GM23338 (cell line): ENCODE measurements at regions not wholly inside any gene's neighbourhood (a gene's known extent, or its start where the extent isn't known, plus 50 kb on each side); places are given as distances from the start of the nearest gene placed in this dataset.

Source experiments
- ATAC-seq: fragments of 200-7000 bp; cut with Tn5 transposase; 3 replicates; pipeline ENCODE4 v1.9.1; 2020
- DNase-seq: peaks from one replicate; pipeline ENCODE4 v3.0.0-alpha.2; 2015; ENCODE audit warnings: low spot score
- H2AFZ ChIP-seq: fragments of 200-600 bp; sonication (generic); 2 replicates; pipeline ENCODE4 v1.8.0; 2016; ENCODE audit warnings: antibody characterized with exemption, mild to moderate bottlenecking, moderate library complexity
- H3F3A ChIP-seq: fragments of 200-600 bp; sonication (generic); replicated peaks from 2 replicates; pipeline ENCODE4 v1.8.0; 2017; ENCODE audit warnings: antibody characterized with exemption, mixed run types, low read depth
- H3K27ac ChIP-seq: fragments of 200-600 bp; sonication (generic); 2 replicates; pipeline ENCODE4 v1.6.1; 2016; ENCODE audit warnings: low read depth
- H3K27me3 ChIP-seq: fragments of 200-600 bp; sonication (generic); 2 replicates; pipeline ENCODE4 v1.8.0; 2016; ENCODE audit warnings: mild to moderate bottlenecking, mixed run types, moderate library complexity; ENCODE audit not compliant: insufficient read depth
- H3K36me3 ChIP-seq: fragments of 200-600 bp; sonication (generic); 2 replicates; pipeline ENCODE4 v1.8.0; 2016; ENCODE audit warnings: mild to moderate bottlenecking; ENCODE audit not compliant: insufficient read depth
- H3K4me1 ChIP-seq: fragments of 200-600 bp; sonication (generic); 2 replicates; pipeline ENCODE4 v1.8.0; 2016; ENCODE audit warnings: mild to moderate bottlenecking, moderate library complexity; ENCODE audit not compliant: insufficient read depth
- H3K4me2 ChIP-seq: fragments of 200-600 bp; sonication (generic); 2 replicates; pipeline ENCODE4 v1.7.1; 2017; ENCODE audit warnings: mixed run types
- H3K4me3 ChIP-seq: fragments of 200-600 bp; sonication (generic); 2 replicates; pipeline ENCODE4 v1.6.1; 2016; ENCODE audit warnings: mixed run types
- H3K79me2 ChIP-seq: fragments of 200-600 bp; sonication (generic); replicated peaks from 2 replicates; pipeline ENCODE4 v1.8.0; 2017; ENCODE audit warnings: mild to moderate bottlenecking; ENCODE audit not compliant: insufficient read depth
- H3K9me2 ChIP-seq: fragments of 200-600 bp; sonication (generic); 2 replicates; pipeline ENCODE4 v1.8.0; 2017; ENCODE audit not compliant: insufficient read depth
- H4K20me1 ChIP-seq: fragments of 200-600 bp; sonication (generic); replicated peaks from 2 replicates; pipeline ENCODE4 v1.8.0; 2017; ENCODE audit warnings: mild to moderate bottlenecking; ENCODE audit not compliant: insufficient read depth
- H3K27ac Mint-ChIP-seq: 2 replicates; pipeline ENCODE4 v1.8.0; 2020; ENCODE audit warnings: inconsistent platforms, mild to moderate bottlenecking, moderate library complexity, mixed read lengths
- H3K27me3 Mint-ChIP-seq: 3 replicates; pipeline ENCODE4 v1.8.0; 2022; ENCODE audit warnings: low read depth, mild to moderate bottlenecking, moderate library complexity, mixed read lengths, inconsistent platforms; ENCODE audit not compliant: insufficient read depth, poor library complexity
- H3K36me3 Mint-ChIP-seq: 3 replicates; pipeline ENCODE4 v1.8.0; 2021; ENCODE audit warnings: low read depth, mild to moderate bottlenecking, inconsistent platforms, moderate library complexity, mixed read lengths
- H3K4me1 Mint-ChIP-seq: 3 replicates; pipeline ENCODE4 v1.8.0; 2020; ENCODE audit warnings: mild to moderate bottlenecking, inconsistent platforms, mixed read lengths
- H3K4me3 Mint-ChIP-seq: 3 replicates; pipeline ENCODE4 v1.8.0; 2021; ENCODE audit warnings: moderate library complexity, mild to moderate bottlenecking, inconsistent platforms, mixed read lengths
- H3K9me3 Mint-ChIP-seq: 3 replicates; pipeline ENCODE4 v1.8.0; 2020; ENCODE audit warnings: moderate library complexity, mild to moderate bottlenecking, inconsistent platforms, mixed read lengths
- CREB1 ChIP-seq: fragments of 250-450 bp; sonication (Bioruptor Pico); IDR thresholded peaks from 2 replicates; pipeline ENCODE4 v1.5.0; 2020; ENCODE audit warnings: low read depth, mild to moderate bottlenecking, moderate library complexity
- CTCF ChIP-seq, 2 experiments: fragments of 200-600 bp in 1 of 2; sonication (generic) in 1 of 2; conservative IDR thresholded peaks; 2 replicates each; pipeline versions ENCODE4 v1.5.1 to v1.6.1; 2016 to 2017; ENCODE audit warnings: antibody characterized with exemption in 2 of 2, low read depth in 2 of 2, mild to moderate bottlenecking in 2 of 2, moderate library complexity in 1 of 2
- ETS1 ChIP-seq: IDR thresholded peaks from 2 replicates; pipeline ENCODE4 v1.6.1; 2016; ENCODE audit warnings: antibody characterized with exemption
- EZH2 ChIP-seq: fragments of 200-600 bp; sonication (generic); IDR thresholded peaks from one replicate; pipeline ENCODE4 v1.8.0; 2017; ENCODE audit warnings: antibody characterized with exemption, mild to moderate bottlenecking, low read depth; ENCODE audit not compliant: unreplicated experiment
- EZH2phosphoT487 ChIP-seq: fragments of 200-600 bp; sonication (generic); IDR thresholded peaks from one replicate; pipeline ENCODE4 v1.8.1; 2018; ENCODE audit warnings: antibody characterized with exemption; ENCODE audit not compliant: unreplicated experiment
- JUNB ChIP-seq: IDR thresholded peaks from one replicate; pipeline ENCODE4 v1.6.1; 2016; ENCODE audit warnings: antibody characterized with exemption; ENCODE audit not compliant: unreplicated experiment
- NANOG ChIP-seq: IDR thresholded peaks from 2 replicates; pipeline ENCODE4 v1.6.1; 2016; ENCODE audit warnings: antibody characterized with exemption, borderline replicate concordance
- POLR2AphosphoS5 ChIP-seq: IDR thresholded peaks from 2 replicates; pipeline ENCODE4 v1.6.1; 2016; ENCODE audit warnings: antibody characterized with exemption, low read depth
- REST ChIP-seq: IDR thresholded peaks from one replicate; pipeline ENCODE4 v1.6.1; 2018; ENCODE audit warnings: antibody characterized with exemption; ENCODE audit not compliant: unreplicated experiment
- STAT1 ChIP-seq: IDR thresholded peaks from one replicate; pipeline ENCODE4 v1.6.1; 2016; ENCODE audit warnings: antibody characterized with exemption; ENCODE audit not compliant: unreplicated experiment
- ZNF114 ChIP-seq: fragments of 250-450 bp; sonication (Bioruptor Pico); IDR thresholded peaks from 2 replicates; pipeline ENCODE4 v1.5.0; 2020; ENCODE audit warnings: mild to moderate bottlenecking, moderate library complexity
- ZNF331 ChIP-seq: fragments of 250-450 bp; sonication (Bioruptor Pico); IDR thresholded peaks from 2 replicates; pipeline ENCODE4 v1.5.0; 2020; ENCODE audit warnings: low read depth, mild to moderate bottlenecking, moderate library complexity
- TF ChIP-seq, protein P1 (sequence below): fragments of 250-450 bp; sonication (Bioruptor Pico); IDR thresholded peaks from 2 replicates; pipeline ENCODE4 v1.5.0; 2020; ENCODE audit warnings: mild to moderate bottlenecking, moderate library complexity

- Mint-ChIP-seq H3K4me1 (no peaks in the 10 kb centered on the region; the same call in 2 of the 3 replicates), H3K4me3 (no peak overlapping the region)
- no peaks in the 10 kb centered on the region for H3K4me1 ChIP-seq
Measured at GRCh38 chr15:97071668-97072067, 741.2 kb downstream of the NR2F2 start.

More at GRCh38 chr15:97071668-97072067, 741.2 kb downstream of the NR2F2 start:
- Histone ChIP-seq H3F3A (no peaks in the 10 kb centered on the region), H3K4me2 (no peak overlapping the region), H3K36me3 (no peaks in the 10 kb centered on the region), H3K4me3 (no peak overlapping the region), H3K27me3 (no peaks in the 10 kb centered on the region), H2AFZ (no peak overlapping the region), H3K27ac (no peak overlapping the region), H4K20me1 (no peaks in the 10 kb centered on the region), H3K79me2 (no peaks in the 10 kb centered on the region), H3K9me2 (0 out of 2 replicates have a peak, but pooled peaks cover 3% of the 10 kb centered on the region)
- TF ChIP-seq STAT1 = no peak
- TF ChIP-seq ETS1 = no peak
- no peak for TF ChIP-seq NANOG
- TF ChIP-seq, protein P1, sequence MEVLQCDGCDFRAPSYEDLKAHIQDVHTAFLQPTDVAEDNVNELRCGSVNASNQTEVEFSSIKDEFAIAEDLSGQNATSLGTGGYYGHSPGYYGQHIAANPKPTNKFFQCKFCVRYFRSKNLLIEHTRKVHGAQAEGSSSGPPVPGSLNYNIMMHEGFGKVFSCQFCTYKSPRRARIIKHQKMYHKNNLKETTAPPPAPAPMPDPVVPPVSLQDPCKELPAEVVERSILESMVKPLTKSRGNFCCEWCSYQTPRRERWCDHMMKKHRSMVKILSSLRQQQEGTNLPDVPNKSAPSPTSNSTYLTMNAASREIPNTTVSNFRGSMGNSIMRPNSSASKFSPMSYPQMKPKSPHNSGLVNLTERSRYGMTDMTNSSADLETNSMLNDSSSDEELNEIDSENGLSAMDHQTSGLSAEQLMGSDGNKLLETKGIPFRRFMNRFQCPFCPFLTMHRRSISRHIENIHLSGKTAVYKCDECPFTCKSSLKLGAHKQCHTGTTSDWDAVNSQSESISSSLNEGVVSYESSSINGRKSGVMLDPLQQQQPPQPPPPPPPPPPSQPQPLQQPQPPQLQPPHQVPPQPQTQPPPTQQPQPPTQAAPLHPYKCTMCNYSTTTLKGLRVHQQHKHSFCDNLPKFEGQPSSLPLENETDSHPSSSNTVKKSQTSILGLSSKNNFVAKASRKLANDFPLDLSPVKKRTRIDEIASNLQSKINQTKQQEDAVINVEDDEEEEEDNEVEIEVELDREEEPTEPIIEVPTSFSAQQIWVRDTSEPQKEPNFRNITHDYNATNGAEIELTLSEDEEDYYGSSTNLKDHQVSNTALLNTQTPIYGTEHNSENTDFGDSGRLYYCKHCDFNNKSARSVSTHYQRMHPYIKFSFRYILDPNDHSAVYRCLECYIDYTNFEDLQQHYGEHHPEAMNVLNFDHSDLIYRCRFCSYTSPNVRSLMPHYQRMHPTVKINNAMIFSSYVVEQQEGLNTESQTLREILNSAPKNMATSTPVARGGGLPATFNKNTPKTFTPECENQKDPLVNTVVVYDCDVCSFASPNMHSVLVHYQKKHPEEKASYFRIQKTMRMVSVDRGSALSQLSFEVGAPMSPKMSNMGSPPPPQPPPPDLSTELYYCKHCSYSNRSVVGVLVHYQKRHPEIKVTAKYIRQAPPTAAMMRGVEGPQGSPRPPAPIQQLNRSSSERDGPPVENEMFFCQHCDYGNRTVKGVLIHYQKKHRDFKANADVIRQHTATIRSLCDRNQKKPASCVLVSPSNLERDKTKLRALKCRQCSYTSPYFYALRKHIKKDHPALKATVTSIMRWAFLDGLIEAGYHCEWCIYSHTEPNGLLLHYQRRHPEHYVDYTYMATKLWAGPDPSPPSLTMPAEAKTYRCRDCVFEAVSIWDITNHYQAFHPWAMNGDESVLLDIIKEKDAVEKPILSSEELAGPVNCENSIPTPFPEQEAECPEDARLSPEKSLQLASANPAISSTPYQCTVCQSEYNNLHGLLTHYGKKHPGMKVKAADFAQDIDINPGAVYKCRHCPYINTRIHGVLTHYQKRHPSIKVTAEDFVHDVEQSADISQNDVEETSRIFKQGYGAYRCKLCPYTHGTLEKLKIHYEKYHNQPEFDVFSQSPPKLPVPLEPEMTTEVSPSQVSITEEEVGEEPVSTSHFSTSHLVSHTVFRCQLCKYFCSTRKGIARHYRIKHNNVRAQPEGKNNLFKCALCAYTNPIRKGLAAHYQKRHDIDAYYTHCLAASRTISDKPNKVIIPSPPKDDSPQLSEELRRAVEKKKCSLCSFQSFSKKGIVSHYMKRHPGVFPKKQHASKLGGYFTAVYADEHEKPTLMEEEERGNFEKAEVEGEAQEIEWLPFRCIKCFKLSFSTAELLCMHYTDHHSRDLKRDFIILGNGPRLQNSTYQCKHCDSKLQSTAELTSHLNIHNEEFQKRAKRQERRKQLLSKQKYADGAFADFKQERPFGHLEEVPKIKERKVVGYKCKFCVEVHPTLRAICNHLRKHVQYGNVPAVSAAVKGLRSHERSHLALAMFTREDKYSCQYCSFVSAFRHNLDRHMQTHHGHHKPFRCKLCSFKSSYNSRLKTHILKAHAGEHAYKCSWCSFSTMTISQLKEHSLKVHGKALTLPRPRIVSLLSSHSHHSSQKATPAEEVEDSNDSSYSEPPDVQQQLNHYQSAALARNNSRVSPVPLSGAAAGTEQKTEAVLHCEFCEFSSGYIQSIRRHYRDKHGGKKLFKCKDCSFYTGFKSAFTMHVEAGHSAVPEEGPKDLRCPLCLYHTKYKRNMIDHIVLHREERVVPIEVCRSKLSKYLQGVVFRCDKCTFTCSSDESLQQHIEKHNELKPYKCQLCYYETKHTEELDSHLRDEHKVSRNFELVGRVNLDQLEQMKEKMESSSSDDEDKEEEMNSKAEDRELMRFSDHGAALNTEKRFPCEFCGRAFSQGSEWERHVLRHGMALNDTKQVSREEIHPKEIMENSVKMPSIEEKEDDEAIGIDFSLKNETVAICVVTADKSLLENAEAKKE = no peak
- no peak for TF ChIP-seq JUNB
- TF ChIP-seq EZH2 = no peak
- TF ChIP-seq CTCF (conservative IDR thresholded peaks at IDR 0.05; ENCODE audit: low read depth in 2 of 2) = no peak
- TF ChIP-seq POLR2AphosphoS5 = no peak
- no peak for TF ChIP-seq ZNF114 (CRISPR knock-in tag)
- TF ChIP-seq ZNF331 = no peak
- no peak for TF ChIP-seq EZH2phosphoT487
- TF ChIP-seq REST = no peak
- no peak for TF ChIP-seq CREB1 (CRISPR knock-in tag)
- no peak for DNase-seq
- Mint-ChIP-seq H3K9me3 (peaks cover 6% of the 10 kb centered on the region; the same call in 2 of the 3 replicates), H3K36me3 (no peaks in the 10 kb centered on the region), H3K27ac (no peak overlapping the region), H3K27me3 (no peaks in the 10 kb centered on the region)
- ATAC-seq = no peak
